Activated naive CD8-positive, alpha-beta T cell treated with anti-CD3 and anti-CD28 coated beads for 36 hours (primary cell): ENCODE measurements at regions not wholly inside any gene's neighbourhood (a gene's known extent, or its start where the extent isn't known, plus 50 kb on each side); places are given as distances from the start of the nearest gene placed in this dataset.

ENCODE experiments used
- DNase-seq: peaks from one replicate; pipeline ENCODE4 v3.0.0; 2021
- H3K27ac Mint-ChIP-seq: one replicate; pipeline ENCODE4 v1.8.0; 2022; ENCODE audit warnings: mild to moderate bottlenecking, moderate library complexity, mixed read lengths
- H3K27me3 Mint-ChIP-seq: one replicate; pipeline ENCODE4 v1.8.0; 2022; ENCODE audit warnings: mild to moderate bottlenecking, mixed read lengths
- H3K36me3 Mint-ChIP-seq: one replicate; pipeline ENCODE4 v1.8.0; 2021; ENCODE audit warnings: mild to moderate bottlenecking, mixed read lengths
- H3K4me1 Mint-ChIP-seq: one replicate; pipeline ENCODE4 v1.8.0; 2021; ENCODE audit warnings: mixed read lengths
- H3K4me3 Mint-ChIP-seq: one replicate; pipeline ENCODE4 v1.8.0; 2022; ENCODE audit warnings: mild to moderate bottlenecking, moderate library complexity, mixed read lengths
- H3K9me3 Mint-ChIP-seq: one replicate; pipeline ENCODE4 v1.8.0; 2022; ENCODE audit warnings: mixed read lengths

DNA sequence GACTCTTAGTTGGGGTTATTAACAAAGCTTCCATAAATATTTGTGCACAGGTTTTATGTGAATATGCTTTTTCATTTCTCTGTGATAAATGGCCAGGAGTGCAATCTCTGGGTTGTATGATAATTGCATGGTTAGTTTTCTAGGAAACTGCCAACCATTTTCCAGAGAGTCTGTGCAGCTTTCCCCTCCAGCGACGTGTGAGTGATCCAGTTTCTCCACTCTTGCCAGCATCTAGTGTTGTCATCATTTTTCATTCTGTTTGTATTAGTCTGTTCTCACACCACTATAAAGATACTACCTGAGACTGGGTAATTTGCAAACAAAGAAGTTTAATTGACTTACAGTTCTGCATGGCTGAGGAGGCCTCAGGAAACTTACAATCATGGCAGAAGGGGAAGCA lies 319.6 kb upstream of the SHH start:
- Mint-ChIP-seq H3K36me3 (no peaks in the 10 kb centered on the region), H3K4me3 (no peak overlapping the region), H3K9me3 (no peaks in the 10 kb centered on the region), H3K27me3 (no peaks in the 10 kb centered on the region), H3K4me1 (no peaks in the 10 kb centered on the region), H3K27ac (no peak overlapping the region)
- no peak for DNase-seq

DNA sequence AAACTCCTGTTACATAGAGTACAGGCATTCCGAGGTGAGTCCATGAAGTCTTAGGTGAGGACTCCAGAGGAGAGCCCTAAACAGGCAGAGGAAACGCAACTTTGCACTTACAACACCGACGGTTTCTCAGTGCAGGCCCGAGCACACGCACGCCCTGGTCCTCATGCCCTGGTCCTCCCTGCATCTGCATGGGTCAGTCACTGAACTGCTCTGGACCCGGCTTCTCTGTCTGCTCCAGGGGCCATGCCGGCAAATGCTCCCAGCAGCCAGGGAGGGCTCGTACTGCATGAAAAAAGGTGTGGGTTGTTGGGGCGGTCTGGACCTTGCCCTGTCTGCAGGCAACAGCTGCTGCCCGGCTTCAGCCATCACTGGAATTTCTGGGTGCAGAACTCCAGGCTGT lies 317.3 kb upstream of the SHH start:
- no peak overlapping the region for H3K27ac Mint-ChIP-seq
- H3K27me3 Mint-ChIP-seq, result no peaks in the 10 kb centered on the region
- H3K9me3 Mint-ChIP-seq, result no peaks in the 10 kb centered on the region
- no peaks in the 10 kb centered on the region for H3K4me1 Mint-ChIP-seq
- no peaks in the 10 kb centered on the region for H3K36me3 Mint-ChIP-seq
- DNase-seq, result no peak
- no peak overlapping the region for H3K4me3 Mint-ChIP-seq

DNA sequence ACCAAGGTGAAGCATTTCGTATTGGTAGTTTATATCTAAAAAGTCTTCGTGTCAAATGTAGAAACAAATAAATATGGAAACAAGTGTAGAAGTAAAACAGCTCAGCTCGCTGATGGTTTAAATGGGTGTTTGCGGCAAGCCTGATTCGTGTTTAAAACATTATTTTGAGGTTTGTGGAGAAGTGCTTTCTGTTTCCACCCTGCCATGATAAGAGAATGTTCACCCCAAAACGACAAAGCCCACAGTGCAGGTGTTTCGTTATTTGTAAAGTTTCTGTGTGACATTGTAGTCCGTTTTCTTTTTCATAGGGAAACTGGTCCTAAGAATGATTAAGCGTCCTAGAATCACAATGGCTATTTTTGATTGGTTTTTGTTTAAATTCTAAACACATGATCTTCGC lies 316.2 kb upstream of the SHH start:
- Mint-ChIP-seq H3K36me3 (no peaks in the 10 kb centered on the region), H3K9me3 (no peaks in the 10 kb centered on the region), H3K27ac (no peak overlapping the region), H3K4me3 (no peak overlapping the region), H3K4me1 (no peaks in the 10 kb centered on the region), H3K27me3 (no peaks in the 10 kb centered on the region)
- no peak for DNase-seq

DNA sequence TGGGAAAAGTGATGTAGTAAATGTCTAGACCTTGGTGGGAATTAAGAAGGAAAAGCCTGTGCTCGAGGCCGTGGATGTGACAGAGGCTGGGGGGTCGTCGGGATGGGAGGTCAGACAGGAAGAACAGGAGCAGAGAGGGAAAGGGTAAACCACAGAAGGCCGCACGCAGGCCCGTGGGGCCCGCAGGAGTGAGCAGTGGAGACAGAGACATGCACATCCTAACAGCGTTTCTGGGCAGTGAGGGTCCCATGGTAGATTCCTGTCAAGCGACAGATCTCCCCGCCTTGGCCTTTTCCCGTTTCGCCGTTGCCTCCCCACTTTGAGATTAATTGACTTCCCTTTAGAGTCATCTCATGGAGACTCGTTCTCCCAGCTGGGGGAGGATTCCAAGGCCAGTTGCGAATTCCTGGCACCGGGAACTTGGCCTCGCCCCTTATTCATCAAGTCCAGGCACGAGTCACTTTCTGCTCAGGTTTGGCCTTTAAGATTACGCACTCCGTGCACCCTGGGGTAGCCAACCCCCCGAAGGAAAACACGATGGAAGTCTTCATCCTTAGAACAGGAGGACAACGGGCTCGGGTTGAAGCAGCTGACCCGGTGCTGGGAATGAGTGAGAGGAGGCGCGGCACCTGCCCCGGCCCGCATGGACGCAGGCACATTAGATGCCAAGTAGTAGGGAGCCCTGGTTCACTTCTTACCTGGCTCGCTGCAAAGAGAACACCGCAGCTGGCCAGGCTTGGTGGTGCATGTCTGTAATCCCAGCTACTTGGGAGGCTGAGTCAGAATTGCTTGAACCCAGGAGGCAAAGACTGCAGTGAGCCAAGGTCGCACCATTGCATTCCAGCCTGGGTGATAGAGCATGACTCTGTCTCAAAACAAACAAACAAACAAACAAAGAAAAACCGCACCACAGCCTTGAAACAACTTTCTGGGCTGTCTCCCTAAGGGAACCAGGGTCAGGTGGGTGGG lies 315.2 kb upstream of the SHH start:
- Mint-ChIP-seq H3K4me3 (no peak overlapping the region), H3K27me3 (no peaks in the 10 kb centered on the region), H3K9me3 (no peaks in the 10 kb centered on the region), H3K27ac (no peak overlapping the region), H3K36me3 (no peaks in the 10 kb centered on the region), H3K4me1 (no peaks in the 10 kb centered on the region)
- no peak for DNase-seq

DNA sequence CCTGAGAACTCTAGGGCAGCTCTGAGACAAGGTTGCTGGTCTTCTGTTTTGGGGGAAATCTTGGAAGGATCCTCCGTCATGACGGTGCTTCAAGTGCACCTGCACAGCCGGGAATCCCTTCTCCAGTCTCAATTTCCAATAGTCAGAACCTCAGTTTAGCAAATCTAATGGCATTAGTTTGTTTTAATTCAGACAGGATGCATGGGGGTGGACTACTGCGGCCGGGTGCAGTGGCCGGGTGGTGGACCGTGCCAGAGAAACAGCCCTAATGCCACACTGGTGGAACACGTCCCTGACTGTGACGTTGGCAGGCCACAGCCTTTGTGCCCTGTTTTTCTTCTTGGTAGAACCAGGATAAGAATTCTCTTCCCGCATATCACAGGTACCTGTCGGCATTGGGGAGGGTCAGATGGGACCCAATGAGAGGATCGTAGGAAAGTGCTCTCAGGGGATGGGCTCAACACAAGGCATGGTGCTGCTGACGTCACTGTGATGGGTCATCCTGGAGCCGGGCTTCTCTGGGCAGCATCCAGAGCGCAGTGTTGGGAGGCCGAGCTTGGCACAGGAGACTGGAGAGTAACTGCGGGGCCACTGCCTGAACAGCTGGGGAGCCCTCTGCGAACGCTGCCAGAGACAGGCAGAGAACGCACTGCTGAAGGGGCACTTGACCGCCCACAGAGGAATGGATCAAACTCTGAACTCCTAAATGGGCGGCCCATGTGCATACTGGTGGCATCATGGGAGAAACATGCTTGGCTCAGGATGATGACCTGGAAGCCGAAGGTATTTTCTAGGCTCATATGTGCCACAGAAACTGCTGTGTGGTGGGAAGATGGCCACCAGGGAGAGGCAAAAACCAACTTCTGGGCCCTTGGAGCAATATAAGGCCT lies 313.8 kb upstream of the SHH start:
- H3K36me3 Mint-ChIP-seq, result no peaks in the 10 kb centered on the region
- no peak overlapping the region for H3K27ac Mint-ChIP-seq
- H3K4me3 Mint-ChIP-seq, result no peak overlapping the region
- DNase-seq, result no peak
- no peaks in the 10 kb centered on the region for H3K4me1 Mint-ChIP-seq
- no peaks in the 10 kb centered on the region for H3K27me3 Mint-ChIP-seq
- no peaks in the 10 kb centered on the region for H3K9me3 Mint-ChIP-seq

DNA sequence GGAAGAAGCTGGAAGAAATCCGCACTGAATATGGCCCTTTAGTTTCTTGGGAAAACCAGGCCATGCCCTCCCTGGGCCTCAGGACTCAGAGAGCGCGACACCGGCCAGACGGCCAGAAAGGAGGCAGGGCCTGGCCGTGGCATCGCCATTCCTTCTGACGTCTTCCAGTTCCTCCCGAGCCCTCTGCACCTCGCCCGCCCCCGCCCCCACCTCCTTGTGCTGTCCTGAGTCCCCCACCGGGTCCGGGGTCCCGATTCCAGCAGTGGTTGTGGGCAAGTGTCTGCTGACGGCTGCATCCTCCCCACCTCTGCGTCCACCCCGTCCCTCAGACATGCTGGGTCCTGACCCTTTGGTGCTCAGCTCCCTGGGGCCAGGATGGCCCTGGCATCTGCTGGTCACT lies 312.1 kb upstream of the SHH start:
- no peak overlapping the region for H3K27ac Mint-ChIP-seq
- H3K27me3 Mint-ChIP-seq, result no peaks in the 10 kb centered on the region
- no peaks in the 10 kb centered on the region for H3K4me1 Mint-ChIP-seq
- no peak overlapping the region for H3K4me3 Mint-ChIP-seq
- H3K36me3 Mint-ChIP-seq, result no peaks in the 10 kb centered on the region
- H3K9me3 Mint-ChIP-seq, result no peaks in the 10 kb centered on the region
- DNase-seq, result no peak

DNA sequence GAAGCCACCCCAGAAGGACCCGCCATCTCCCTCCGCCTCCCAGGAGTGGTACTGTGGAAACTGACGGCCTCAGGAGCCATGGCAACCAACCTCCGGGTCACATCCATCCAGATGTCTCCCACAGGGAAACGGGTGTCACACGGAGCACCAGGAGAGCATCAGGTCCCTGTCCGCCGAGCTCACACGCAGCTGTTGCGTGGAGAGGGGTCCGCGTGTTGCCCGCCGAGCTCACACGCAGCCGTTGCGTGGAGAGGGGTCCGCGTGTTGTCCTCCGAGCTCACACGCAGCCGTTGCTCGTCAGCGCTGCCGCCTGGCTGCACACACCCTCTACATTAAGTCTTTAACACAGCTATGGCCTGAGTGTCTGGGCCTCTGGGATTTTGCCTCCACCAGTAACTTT lies 311.1 kb upstream of the SHH start:
- Mint-ChIP-seq H3K4me1 (no peaks in the 10 kb centered on the region), H3K27ac (no peak overlapping the region), H3K4me3 (no peak overlapping the region), H3K36me3 (no peaks in the 10 kb centered on the region), H3K9me3 (no peaks in the 10 kb centered on the region), H3K27me3 (no peaks in the 10 kb centered on the region)
- no peak for DNase-seq

DNA sequence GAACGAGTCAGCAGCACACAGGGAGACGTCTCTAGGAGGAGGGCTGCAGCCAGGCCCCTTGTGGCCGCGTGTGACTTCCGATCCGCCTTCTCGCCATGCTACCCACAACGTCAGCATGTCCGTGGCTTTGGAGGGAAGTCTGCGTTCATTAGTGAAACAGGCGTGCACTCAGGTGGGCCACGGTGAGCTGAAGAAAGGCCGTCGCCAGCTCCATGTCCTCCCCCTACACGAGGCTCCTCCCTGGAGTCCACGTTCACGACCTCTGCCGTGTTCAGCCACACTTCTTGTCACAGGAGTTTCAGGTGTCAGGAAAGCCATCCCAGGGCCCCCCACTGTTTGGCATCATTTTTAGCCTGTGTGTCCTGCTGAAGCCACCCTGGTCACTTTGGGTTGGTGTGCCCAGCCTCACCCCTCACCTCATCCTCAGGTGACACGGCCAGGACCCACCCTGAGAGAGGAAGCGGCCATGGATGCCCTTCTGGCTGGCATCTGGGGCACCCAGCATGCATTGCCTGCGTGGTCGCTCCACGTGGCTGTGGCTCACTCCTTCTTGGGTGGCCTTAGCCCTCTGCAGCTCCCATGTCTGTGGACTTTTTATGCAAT lies 310.6 kb upstream of the SHH start:
- Mint-ChIP-seq H3K4me3 (no peak overlapping the region), H3K4me1 (no peaks in the 10 kb centered on the region), H3K27me3 (no peaks in the 10 kb centered on the region), H3K36me3 (no peaks in the 10 kb centered on the region), H3K9me3 (no peaks in the 10 kb centered on the region), H3K27ac (no peak overlapping the region)
- no peak for DNase-seq

DNA sequence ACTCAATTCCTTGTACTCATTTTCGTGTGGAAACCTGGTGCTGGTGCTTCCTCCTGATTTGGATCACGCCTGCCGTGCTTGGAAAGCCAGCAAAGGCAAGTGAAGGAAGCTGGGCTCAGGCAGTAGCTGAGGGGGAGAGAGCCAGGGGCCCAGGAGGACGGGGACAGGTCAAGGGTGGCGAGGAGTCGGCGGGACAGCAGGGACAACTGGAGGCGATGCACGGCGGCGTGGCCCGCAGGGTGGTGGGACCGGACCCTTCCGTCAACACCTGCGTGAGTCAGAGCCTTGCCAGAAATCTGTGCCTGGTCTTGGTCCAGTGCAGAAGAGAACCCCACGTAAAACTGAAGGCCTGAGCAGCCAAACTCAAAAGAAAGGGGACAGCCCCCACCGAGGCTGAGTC lies 309.7 kb upstream of the SHH start:
- no peaks in the 10 kb centered on the region for H3K4me1 Mint-ChIP-seq
- DNase-seq, result no peak

DNA sequence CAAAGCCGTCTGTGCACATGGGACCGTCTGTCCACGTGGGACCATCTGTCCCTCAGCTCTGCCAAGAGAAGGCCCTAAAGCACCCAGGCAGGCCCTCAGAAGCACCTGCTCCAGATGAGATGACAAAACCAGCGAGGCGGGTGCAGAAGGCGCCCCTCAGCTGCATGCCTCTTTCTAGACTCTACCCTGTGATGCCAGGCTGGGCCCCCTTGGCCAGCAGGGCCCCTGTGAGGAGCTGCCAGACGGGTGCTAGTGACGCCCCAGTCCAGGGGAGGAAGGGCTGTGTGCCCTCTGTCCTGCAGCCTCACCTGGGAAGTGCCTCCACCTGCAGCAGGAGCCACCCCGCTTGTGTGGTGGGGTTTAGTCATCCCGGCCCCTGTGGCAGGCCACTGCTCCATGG lies 309.2 kb upstream of the SHH start:
- H3K4me1 Mint-ChIP-seq, result no peaks in the 10 kb centered on the region
- H3K27ac Mint-ChIP-seq, result no peak overlapping the region
- H3K27me3 Mint-ChIP-seq, result no peaks in the 10 kb centered on the region
- no peaks in the 10 kb centered on the region for H3K9me3 Mint-ChIP-seq
- no peaks in the 10 kb centered on the region for H3K36me3 Mint-ChIP-seq
- H3K4me3 Mint-ChIP-seq, result no peak overlapping the region
- no peak for DNase-seq

More for the DNA sequence above, 309.7 kb upstream of the SHH start:
- Mint-ChIP-seq H3K27me3 (no peaks in the 10 kb centered on the region), H3K4me3 (no peak overlapping the region), H3K9me3 (no peaks in the 10 kb centered on the region), H3K36me3 (no peaks in the 10 kb centered on the region), H3K27ac (no peak overlapping the region)

DNA sequence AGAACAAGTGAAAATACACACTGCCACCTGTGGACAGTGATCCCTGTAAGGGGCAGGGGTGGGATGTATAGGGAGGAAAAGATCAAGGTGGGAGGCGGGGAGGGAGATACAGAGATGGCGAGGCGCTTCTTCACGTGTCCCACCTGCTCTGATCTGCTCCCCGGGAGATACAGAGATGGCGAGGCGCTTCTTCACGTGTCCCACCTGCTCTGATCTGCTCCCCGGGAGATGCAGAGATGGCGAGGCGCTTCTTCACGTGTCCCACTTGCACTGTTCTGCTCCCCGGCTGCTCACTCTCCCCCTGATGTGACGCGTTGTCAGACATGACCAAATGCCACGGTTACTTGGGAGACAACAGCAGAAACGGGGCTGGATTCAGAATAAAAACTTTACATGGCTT lies 308.3 kb upstream of the SHH start:
- Mint-ChIP-seq H3K36me3 (no peaks in the 10 kb centered on the region), H3K4me1 (no peaks in the 10 kb centered on the region), H3K4me3 (no peak overlapping the region), H3K27ac (no peak overlapping the region), H3K9me3 (no peaks in the 10 kb centered on the region), H3K27me3 (no peaks in the 10 kb centered on the region)
- DNase-seq, result no peak

DNA sequence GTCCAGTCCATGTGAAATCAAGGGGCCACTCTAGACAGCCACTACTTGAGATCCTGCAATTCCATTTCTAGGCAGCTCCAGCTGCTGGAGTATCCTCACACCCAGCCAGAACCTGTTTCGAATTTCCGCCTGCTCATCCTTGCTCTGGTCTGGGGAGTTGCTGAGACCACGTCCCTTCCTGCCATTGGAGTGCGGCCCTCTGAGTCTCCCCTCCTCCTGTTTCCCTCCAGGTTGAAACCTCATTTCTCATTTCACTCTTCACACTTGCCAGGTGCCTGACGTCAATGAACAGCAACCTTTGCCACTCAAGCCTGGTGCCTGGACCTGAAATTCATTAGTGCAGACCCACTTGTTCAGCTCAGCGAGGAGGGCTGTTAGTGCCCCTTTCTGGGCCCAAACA lies 307.5 kb upstream of the SHH start:
- Mint-ChIP-seq H3K9me3 (no peaks in the 10 kb centered on the region), H3K27me3 (no peaks in the 10 kb centered on the region), H3K4me1 (no peaks in the 10 kb centered on the region), H3K4me3 (no peak overlapping the region), H3K36me3 (no peaks in the 10 kb centered on the region), H3K27ac (no peak overlapping the region)
- no peak for DNase-seq

DNA sequence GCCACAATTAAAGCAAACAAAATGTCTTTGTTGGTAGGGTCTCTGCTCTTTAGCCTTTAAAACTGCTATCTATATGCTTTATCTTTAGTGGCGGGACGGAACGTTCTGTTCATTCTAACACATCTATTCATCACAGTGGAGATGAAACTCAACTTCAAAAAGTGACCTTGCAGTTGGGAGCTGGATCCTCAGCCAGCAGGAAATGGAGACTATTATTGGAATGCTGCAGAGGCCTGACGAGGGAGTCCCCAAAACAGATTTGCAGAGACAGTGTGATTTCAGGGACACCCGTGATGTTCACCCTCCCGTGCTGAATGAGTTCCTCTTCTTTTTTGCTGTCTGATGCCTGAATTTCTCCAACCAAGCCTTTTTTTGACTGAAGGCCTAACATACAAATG lies 306.0 kb upstream of the SHH start:
- Mint-ChIP-seq H3K9me3 (no peaks in the 10 kb centered on the region), H3K27me3 (no peaks in the 10 kb centered on the region), H3K4me1 (no peaks in the 10 kb centered on the region)

DNA sequence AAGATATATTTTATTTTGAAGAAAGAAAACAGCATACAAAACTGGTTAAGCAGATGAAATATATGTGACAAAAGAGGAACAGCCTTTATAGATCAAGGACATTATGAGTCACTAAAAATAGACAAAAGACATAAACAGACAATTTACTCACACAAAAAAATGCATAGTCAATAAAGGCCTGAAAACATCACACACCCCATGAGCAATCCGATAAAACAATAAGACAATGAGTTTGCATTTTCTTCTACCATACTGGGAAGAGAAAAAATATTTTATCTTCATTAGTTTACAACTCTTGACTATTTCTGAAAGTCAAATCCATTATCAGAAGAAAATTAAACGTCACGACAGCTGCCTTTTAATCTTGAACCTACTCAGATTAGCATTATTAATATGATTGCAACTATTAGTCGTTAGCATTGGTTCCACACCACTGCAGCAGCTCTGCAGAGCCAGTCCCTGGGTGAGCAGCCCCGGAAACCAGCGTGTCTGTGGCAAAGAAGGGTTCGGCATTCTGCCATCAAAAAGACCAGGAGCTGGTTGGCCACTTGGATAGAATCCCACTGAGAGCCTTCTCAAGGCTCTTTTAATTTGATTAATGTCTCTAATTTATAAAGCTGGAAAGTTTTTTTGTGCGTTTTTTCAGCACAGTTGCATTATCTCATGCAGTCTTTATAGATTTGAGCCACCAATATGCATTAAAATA lies 305.4 kb upstream of the SHH start:
- H3K27me3 Mint-ChIP-seq, result no peaks in the 10 kb centered on the region
- no peak for DNase-seq
- H3K36me3 Mint-ChIP-seq, result no peaks in the 10 kb centered on the region
- H3K9me3 Mint-ChIP-seq, result no peaks in the 10 kb centered on the region
- no peak overlapping the region for H3K4me3 Mint-ChIP-seq
- H3K4me1 Mint-ChIP-seq, result peaks cover 1% of the 10 kb centered on the region
- H3K27ac Mint-ChIP-seq, result no peak overlapping the region

More for the DNA sequence above, 306.0 kb upstream of the SHH start:
- DNase-seq, result no peak
- Mint-ChIP-seq H3K4me3 (no peak overlapping the region), H3K36me3 (no peaks in the 10 kb centered on the region), H3K27ac (no peak overlapping the region)
